ENCODE measurements at regions not wholly inside any gene's neighbourhood (a gene's known extent, or its start where the extent isn't known, plus 50 kb on each side); places are given as distances from the start of the nearest gene placed in this dataset.

GRCh38 chr3:81920816-81921215 lies 159.4 kb upstream of the GBE1 start:
- TF ChIP-seq SP1 (IDR thresholded peaks at IDR 0.05) (no peak), FOXK2 (IDR thresholded peaks at IDR 0.05) (no peak), BHLHE40 (IDR thresholded peaks at IDR 0.05; ENCODE audit: borderline replicate concordance) (no peak)

All from HEK293T (cell line).